GM12873 (cell line): ENCODE measurements at regions not wholly inside any gene's neighbourhood (a gene's known extent, or its start where the extent isn't known, plus 50 kb on each side); places are given as distances from the start of the nearest gene placed in this dataset.

Experiments
- CTCF ChIP-seq: IDR thresholded peaks from 2 replicates; pipeline ENCODE4 v1.5.1; 2012; ENCODE audit warnings: low read depth, mild to moderate bottlenecking, moderate library complexity, low read length, control low read depth; ENCODE audit not compliant: insufficient read depth; ENCODE audit errors: missing control alignments

DNA sequence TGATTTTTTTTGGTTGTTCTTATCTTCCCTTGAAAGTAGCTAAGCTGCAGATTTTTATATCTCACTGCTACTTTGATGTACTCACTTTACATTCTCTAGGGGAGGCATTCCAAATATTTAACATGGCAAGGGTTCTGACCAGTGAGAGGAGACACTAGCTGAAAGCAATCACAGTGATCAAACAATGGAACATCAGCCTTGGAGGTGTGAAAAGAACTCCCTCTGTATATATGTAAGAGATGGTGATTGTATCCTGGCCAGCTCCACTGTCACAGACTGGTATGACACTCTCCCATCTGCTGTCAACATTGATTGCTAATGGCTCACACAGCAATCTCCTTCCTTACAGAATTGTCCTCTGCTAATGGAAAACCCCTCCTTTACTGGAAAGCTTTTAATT, 291.7 kb upstream of the CDH19 start:
- no peak for TF ChIP-seq CTCF

DNA sequence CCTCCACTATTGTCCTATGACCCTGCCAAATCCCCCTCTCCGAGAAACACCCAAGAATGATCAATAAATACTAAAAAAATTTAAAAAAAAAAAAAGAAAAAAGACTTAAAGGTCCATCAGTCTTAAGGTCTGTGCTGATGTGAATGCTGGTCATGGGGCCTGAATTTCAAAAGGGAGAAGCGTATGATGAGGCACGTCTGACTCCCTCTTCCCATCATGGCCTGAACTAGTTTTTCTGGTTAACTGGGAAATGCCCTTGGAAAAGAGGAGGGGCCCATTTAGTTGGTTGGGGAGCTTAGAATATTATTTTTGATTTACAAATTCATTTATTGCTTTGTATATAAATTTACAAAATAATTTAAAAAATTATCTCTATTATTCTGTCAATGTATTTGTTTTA, 291.0 kb upstream of the CDH19 start:
- TF ChIP-seq CTCF: no peak

GRCh38 chr18:66874812-66875474, 271.1 kb upstream of the CDH19 start:
- TF ChIP-seq CTCF: no peak

GRCh38 chr18:66874375-66874774, 270.5 kb upstream of the CDH19 start:
- TF ChIP-seq CTCF: no peak

- no peak for TF ChIP-seq CTCF
Measured at GRCh38 chr18:66873899-66874298, 270.0 kb upstream of the CDH19 start.

DNA sequence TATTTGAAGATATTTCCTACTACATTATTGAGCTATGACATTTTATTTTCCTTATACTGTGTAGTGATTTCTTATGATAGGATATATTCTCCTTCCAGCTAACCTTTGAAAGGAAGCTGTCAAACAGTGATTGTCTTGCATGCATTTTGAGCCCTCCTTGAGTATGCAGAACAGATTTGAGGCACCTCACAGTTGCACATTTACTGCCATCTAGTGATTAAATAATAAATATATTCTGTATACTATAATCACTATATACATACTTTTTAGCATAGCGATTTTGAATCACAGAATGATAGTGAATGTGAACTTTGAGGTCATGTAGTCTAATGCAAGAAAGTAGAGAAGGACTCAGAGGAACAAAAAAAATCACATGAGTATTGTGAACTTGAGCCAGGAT, 268.4 kb upstream of the CDH19 start:
- no peak for TF ChIP-seq CTCF

GRCh38 chr18:66867653-66868052, 263.8 kb upstream of the CDH19 start:
- no peak for TF ChIP-seq CTCF
